ENCODE measurements at regions not wholly inside any gene's neighbourhood (a gene's known extent, or its start where the extent isn't known, plus 50 kb on each side); places are given as distances from the start of the nearest gene placed in this dataset.

DNA sequence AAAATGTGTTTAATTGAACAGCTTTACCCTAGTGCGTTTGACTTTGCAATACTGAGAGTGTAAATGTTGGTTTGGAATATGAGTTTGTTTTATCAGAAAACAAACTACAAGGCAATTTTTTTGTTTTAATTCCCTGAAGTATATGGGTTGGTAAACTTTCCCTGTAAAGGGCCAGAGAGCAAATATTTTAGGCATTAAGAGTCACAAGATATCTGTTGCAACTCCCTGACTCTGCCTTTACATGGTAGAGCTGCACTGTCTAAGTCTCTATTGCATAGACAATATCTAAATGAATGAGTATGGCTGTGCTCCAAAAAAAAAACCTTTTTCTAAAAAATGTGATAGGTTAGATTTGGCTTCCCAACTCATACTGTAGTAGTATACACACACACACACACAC, 115.1 kb upstream of the PBX1 start:
- TF ChIP-seq, protein P1, sequence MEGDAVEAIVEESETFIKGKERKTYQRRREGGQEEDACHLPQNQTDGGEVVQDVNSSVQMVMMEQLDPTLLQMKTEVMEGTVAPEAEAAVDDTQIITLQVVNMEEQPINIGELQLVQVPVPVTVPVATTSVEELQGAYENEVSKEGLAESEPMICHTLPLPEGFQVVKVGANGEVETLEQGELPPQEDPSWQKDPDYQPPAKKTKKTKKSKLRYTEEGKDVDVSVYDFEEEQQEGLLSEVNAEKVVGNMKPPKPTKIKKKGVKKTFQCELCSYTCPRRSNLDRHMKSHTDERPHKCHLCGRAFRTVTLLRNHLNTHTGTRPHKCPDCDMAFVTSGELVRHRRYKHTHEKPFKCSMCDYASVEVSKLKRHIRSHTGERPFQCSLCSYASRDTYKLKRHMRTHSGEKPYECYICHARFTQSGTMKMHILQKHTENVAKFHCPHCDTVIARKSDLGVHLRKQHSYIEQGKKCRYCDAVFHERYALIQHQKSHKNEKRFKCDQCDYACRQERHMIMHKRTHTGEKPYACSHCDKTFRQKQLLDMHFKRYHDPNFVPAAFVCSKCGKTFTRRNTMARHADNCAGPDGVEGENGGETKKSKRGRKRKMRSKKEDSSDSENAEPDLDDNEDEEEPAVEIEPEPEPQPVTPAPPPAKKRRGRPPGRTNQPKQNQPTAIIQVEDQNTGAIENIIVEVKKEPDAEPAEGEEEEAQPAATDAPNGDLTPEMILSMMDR (IDR thresholded peaks at IDR 0.05), result no peak
- no peak for TF ChIP-seq POLR2A (IDR thresholded peaks at IDR 0.05)
